ENCODE measurements at regions not wholly inside any gene's neighbourhood (a gene's known extent, or its start where the extent isn't known, plus 50 kb on each side); places are given as distances from the start of the nearest gene placed in this dataset.

- TF ChIP-seq EZH2 (optimal IDR thresholded peaks at IDR 0.05; ENCODE audit: low read depth, low read length) = no peak
- no peak for TF ChIP-seq CTCF (IDR thresholded peaks at IDR 0.05; ENCODE audit: low read length)
- TF ChIP-seq EZH2phosphoT487 (IDR thresholded peaks at IDR 0.05; ENCODE audit: low read length) = no peak
These were observed 97.6 kb upstream of the CLMP start for GRCh38 chr11:123292647-123293046.

All from MM.1S (cell line).